B cell (primary cell): ENCODE measurements at regions not wholly inside any gene's neighbourhood (a gene's known extent, or its start where the extent isn't known, plus 50 kb on each side); places are given as distances from the start of the nearest gene placed in this dataset.

ENCODE experiments used
- ATAC-seq: fragments of 200-7000 bp; cut with Tn5 transposase; one replicate; pipeline ENCODE4 v1.10.0; 2021; ENCODE audit warnings: low read depth, mild to moderate bottlenecking, moderate number of reproducible peaks, moderate library complexity
- CTCF ChIA-PET: fragments of 350-600 bp; sonication (Branson Sonifier 250); formaldehyde crosslinking; loops from one replicate; lab custom pipeline; 2021; ENCODE audit warnings: antibody characterized with exemption, inconsistent platforms; lab: Charles Lee
- POLR2A ChIA-PET: fragments of 350-600 bp; sonication (Branson Sonifier 250); formaldehyde crosslinking; loops from one replicate; lab custom pipeline; 2021; ENCODE audit warnings: antibody characterized with exemption; lab: Charles Lee
- DNase-seq: peaks from one replicate; pipeline ENCODE4 v3.0.0; 2013
- H2AFZ ChIP-seq: 2 replicates; pipeline ENCODE4 v1.6.1; 2012; ENCODE audit warnings: mild to moderate bottlenecking, low read depth, low read length; ENCODE audit not compliant: insufficient read depth, poor library complexity, severe bottlenecking
- H3K27ac ChIP-seq, 2 donors: 1 replicate in 1 of 2; 2 replicates in 1 of 2; pipeline ENCODE4 v1.5.1; 2012 to 2013; ENCODE audit warnings: low read length in 2 of 2, mild to moderate bottlenecking in 2 of 2, moderate library complexity in 1 of 2
- H3K27me3 ChIP-seq, 4 experiments: fragments of 200-600 bp in 1 of 4; sonication (generic) in 1 of 4; replicated peaks in 1 of 4; 1 replicate in 2 of 4; 2 replicates in 2 of 4; pipeline versions ENCODE4 v1.6.1 to v1.7.0; 2013 to 2016; ENCODE audit warnings: low read length in 3 of 4, mild to moderate bottlenecking in 2 of 4, mixed read lengths in 1 of 4, moderate library complexity in 1 of 4; ENCODE audit not compliant: insufficient read depth in 4 of 4, control insufficient read depth in 3 of 4; ENCODE audit errors: control extremely low read depth in 1 of 4
- H3K36me3 ChIP-seq, 2 experiments: replicated peaks in 1 of 2; 1 replicate in 1 of 2; 2 replicates in 1 of 2; pipeline versions ENCODE4 v1.6.1 to v1.7.1; 2013; ENCODE audit warnings: low read length in 1 of 2; ENCODE audit not compliant: insufficient read depth in 2 of 2, control insufficient read depth in 1 of 2; ENCODE audit errors: control extremely low read depth in 1 of 2, extremely low read depth in 1 of 2
- H3K4me1 ChIP-seq, 2 donors: fragments of 200-600 bp in 1 of 2; sonication (generic) in 1 of 2; 1 replicate in 1 of 2; 2 replicates in 1 of 2; pipeline versions ENCODE4 v1.5.1 to v1.6.1; 2013 to 2017; ENCODE audit warnings: low read length in 2 of 2; ENCODE audit not compliant: control insufficient read depth in 2 of 2, insufficient read depth in 2 of 2
- H3K4me2 ChIP-seq: replicated peaks from 2 replicates; pipeline ENCODE3; 2012; ENCODE audit warnings: mild to moderate bottlenecking, low read depth, low read length; ENCODE audit not compliant: poor library complexity, severe bottlenecking
- H3K4me3 ChIP-seq, 5 experiments: fragments of 200-600 bp in 1 of 5; sonication (generic) in 1 of 5; 1 replicate in 3 of 5; 2 replicates in 2 of 5; pipeline versions ENCODE4 v1.5.1 to v1.7.0; 2011 to 2016; ENCODE audit warnings: low read length in 4 of 5, mild to moderate bottlenecking in 4 of 5, low read depth in 2 of 5, control low read depth in 1 of 5, moderate library complexity in 1 of 5; ENCODE audit not compliant: insufficient read depth in 1 of 5; ENCODE audit errors: control extremely low read depth in 1 of 5, extremely low read depth in 1 of 5
- H3K79me2 ChIP-seq: fragments of 200-600 bp; sonication (generic); one replicate; pipeline ENCODE4 v1.6.0; 2016; ENCODE audit warnings: low read length; ENCODE audit not compliant: control insufficient read depth, insufficient read depth
- H3K9ac ChIP-seq: fragments of 200-600 bp; sonication (generic); 2 replicates; pipeline ENCODE4 v1.6.1; 2017; ENCODE audit warnings: mild to moderate bottlenecking, low read length, moderate library complexity
- H3K9me3 ChIP-seq, 3 donors: one replicate each; pipeline versions ENCODE4 v1.6.1 to v1.7.1; 2013; ENCODE audit warnings: low read length in 2 of 3; ENCODE audit not compliant: control insufficient read depth in 2 of 3, insufficient read depth in 1 of 3; ENCODE audit errors: control extremely low read depth in 1 of 3
- H4K20me1 ChIP-seq: 2 replicates; pipeline ENCODE4 v1.6.0; 2012; ENCODE audit warnings: mild to moderate bottlenecking, low read length; ENCODE audit not compliant: insufficient read depth, control insufficient read depth, poor library complexity, severe bottlenecking
- H3K27ac Mint-ChIP-seq: one replicate; pipeline ENCODE4 v1.8.0; 2021; ENCODE audit warnings: mixed read lengths
- H3K27me3 Mint-ChIP-seq: one replicate; pipeline ENCODE4 v1.8.0; 2021; ENCODE audit warnings: mixed read lengths
- H3K4me1 Mint-ChIP-seq: one replicate; pipeline ENCODE4 v1.8.0; 2021; ENCODE audit warnings: mixed read lengths
- H3K4me3 Mint-ChIP-seq: one replicate; pipeline ENCODE4 v1.8.0; 2021; ENCODE audit warnings: mixed read lengths
- H3K9me3 Mint-ChIP-seq: one replicate; pipeline ENCODE4 v1.8.0; 2022; ENCODE audit warnings: mixed read lengths; ENCODE audit not compliant: insufficient read depth
- EZH2 ChIP-seq: IDR thresholded peaks from 2 replicates; pipeline ENCODE4 v1.6.1; 2012; ENCODE audit warnings: borderline replicate concordance, low read depth, mild to moderate bottlenecking, moderate library complexity, low read length; ENCODE audit not compliant: insufficient read depth, poor library complexity, severe bottlenecking
- WGBS: methylation state at CpG from one replicate; pipeline ENCODE4 v1.1.5; 2013; ENCODE audit warnings: missing lambda C conversion rate; ENCODE audit not compliant: insufficient coverage; 5-methylcytosine and 5-hydroxymethylcytosine counted together
- intact Hi-C: fragments of 100-400 bp; cut with micrococcal nuclease; formaldehyde crosslinking; loops from one replicate; pipeline ENCODE4 v1.10.0; 2022
- TF ChIP-seq, protein P1 (sequence below): fragments of 200-600 bp; IDR thresholded peaks from one replicate; pipeline ENCODE4 v1.8.0; 2022; ENCODE audit warnings: antibody characterized with exemption, mild to moderate bottlenecking

DNA sequence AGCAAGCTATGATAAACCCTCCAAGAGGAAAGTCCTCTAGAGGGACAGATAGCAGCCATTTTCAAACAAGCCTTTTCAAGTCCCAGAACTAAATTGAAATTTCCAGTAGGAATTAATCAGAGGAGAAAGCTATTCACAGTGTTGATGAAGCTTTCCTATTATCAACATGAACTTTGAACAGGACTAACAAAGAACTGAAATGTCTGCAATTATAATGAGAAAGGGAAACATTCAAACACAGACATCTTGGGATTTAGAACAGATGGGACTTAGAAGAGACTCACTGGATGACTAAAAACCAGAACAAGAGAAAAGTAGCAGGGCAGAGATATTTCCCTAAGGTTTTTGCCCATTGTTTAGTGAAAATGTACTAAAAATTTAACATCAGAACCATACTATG, 622.1 kb upstream of the UBE2E2 start:
- Histone ChIP-seq H3K9me3 (no peaks in the 10 kb centered on the region), H3K9ac (no peak overlapping the region), H3K4me3 (no peak overlapping the region), H3K27ac (no peak overlapping the region), H3K36me3 (no peaks in the 10 kb centered on the region), H2AFZ (no peak overlapping the region), H3K4me1 (no peaks in the 10 kb centered on the region), H4K20me1 (no peaks in the 10 kb centered on the region), H3K4me2 (no peak overlapping the region), H3K79me2 (no peaks in the 10 kb centered on the region), H3K27me3 (no peaks in the 10 kb centered on the region)
- intact Hi-C loops: no loop called here
- H3K27me3 Mint-ChIP-seq: no peaks in the 10 kb centered on the region
- no peaks in the 10 kb centered on the region for H3K9me3 Mint-ChIP-seq
- ATAC-seq (no peak), DNase-seq (no peak)
- ChIA-PET POLR2A (no interaction called here), CTCF (no interaction called here)
- no peak for TF ChIP-seq EZH2
- TF ChIP-seq, protein P1, sequence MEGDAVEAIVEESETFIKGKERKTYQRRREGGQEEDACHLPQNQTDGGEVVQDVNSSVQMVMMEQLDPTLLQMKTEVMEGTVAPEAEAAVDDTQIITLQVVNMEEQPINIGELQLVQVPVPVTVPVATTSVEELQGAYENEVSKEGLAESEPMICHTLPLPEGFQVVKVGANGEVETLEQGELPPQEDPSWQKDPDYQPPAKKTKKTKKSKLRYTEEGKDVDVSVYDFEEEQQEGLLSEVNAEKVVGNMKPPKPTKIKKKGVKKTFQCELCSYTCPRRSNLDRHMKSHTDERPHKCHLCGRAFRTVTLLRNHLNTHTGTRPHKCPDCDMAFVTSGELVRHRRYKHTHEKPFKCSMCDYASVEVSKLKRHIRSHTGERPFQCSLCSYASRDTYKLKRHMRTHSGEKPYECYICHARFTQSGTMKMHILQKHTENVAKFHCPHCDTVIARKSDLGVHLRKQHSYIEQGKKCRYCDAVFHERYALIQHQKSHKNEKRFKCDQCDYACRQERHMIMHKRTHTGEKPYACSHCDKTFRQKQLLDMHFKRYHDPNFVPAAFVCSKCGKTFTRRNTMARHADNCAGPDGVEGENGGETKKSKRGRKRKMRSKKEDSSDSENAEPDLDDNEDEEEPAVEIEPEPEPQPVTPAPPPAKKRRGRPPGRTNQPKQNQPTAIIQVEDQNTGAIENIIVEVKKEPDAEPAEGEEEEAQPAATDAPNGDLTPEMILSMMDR: no peak
- H3K4me3 Mint-ChIP-seq: no peak overlapping the region
- H3K27ac Mint-ChIP-seq: no peak overlapping the region
- no peaks in the 10 kb centered on the region for H3K4me1 Mint-ChIP-seq

DNA sequence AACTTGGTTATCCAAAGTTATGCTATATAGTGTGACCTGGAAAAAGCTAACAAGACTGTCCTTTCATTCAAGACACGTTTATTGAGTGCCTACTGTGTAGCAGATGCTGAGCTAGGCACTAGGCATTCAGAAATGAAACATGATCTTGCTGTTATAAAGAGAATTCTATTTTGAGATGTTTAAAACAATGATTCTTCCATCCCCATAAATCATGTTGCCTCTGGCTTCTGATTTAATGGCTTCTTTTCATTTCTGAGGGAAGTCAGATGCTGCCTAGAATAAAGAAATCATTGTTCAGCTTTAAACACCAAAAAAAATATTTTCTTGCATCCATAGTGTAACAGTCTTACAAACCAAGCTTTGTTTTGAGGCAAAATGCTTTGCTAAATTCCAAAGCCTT, 620.9 kb upstream of the UBE2E2 start:
- Mint-ChIP-seq H3K9me3 (no peaks in the 10 kb centered on the region), H3K4me3 (no peak overlapping the region), H3K27me3 (no peaks in the 10 kb centered on the region), H3K27ac (no peak overlapping the region), H3K4me1 (no peaks in the 10 kb centered on the region)
- Histone ChIP-seq H3K4me3 (no peak overlapping the region), H3K4me2 (no peak overlapping the region), H3K79me2 (no peaks in the 10 kb centered on the region), H3K9ac (no peak overlapping the region), H3K27me3 (peaks cover 0 to 3% (median 0%) of the 10 kb centered on the region in 4 experiments), H3K4me1 (no peaks in the 10 kb centered on the region), H3K9me3 (peaks cover 0 to 4% (median 0%) of the 10 kb centered on the region in 3 donors), H4K20me1 (no peaks in the 10 kb centered on the region), H3K36me3 (no peaks in the 10 kb centered on the region), H2AFZ (no peak overlapping the region), H3K27ac (no peak overlapping the region)
- no peak for TF ChIP-seq EZH2
- TF ChIP-seq, protein P1: no peak
- CTCF ChIA-PET: no interaction called here
- WGBS: no CpG with 5 or more reads among the region's 1 CpG
- ATAC-seq: no peak
- intact Hi-C loops: no loop called here
- POLR2A ChIA-PET: no interaction called here
- no peak for DNase-seq
